HG03439 (cell line): ENCODE measurements at regions not wholly inside any gene's neighbourhood (a gene's known extent, or its start where the extent isn't known, plus 50 kb on each side); places are given as distances from the start of the nearest gene placed in this dataset.

Source experiments
- ATAC-seq: cut with Tn5 transposase; IDR thresholded peaks from one replicate; pipeline ENCODE4 v1.9.1; 2021; ENCODE audit warnings: mild to moderate bottlenecking, moderate library complexity; ENCODE audit not compliant: unreplicated experiment

DNA sequence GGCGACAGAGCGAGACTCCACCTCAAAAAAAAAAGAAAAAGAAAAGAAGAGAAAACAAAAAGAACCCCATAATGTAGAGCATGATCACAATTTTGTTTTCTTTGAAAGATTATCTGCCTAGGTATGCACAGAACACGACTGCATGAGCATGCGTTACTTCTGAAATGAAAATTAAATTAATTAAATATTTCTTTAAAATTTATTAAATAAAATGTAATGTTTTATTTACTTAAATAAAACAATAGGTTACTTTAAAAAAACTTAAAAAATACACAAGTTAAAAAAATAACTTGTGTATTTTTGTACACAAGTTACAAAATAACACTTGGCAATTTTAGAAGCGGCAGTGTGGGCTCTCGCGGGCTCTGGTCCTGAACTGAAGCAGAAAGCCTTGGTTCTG, 107.8 kb downstream of the TFAP2A start:
- ATAC-seq, result no peak

DNA sequence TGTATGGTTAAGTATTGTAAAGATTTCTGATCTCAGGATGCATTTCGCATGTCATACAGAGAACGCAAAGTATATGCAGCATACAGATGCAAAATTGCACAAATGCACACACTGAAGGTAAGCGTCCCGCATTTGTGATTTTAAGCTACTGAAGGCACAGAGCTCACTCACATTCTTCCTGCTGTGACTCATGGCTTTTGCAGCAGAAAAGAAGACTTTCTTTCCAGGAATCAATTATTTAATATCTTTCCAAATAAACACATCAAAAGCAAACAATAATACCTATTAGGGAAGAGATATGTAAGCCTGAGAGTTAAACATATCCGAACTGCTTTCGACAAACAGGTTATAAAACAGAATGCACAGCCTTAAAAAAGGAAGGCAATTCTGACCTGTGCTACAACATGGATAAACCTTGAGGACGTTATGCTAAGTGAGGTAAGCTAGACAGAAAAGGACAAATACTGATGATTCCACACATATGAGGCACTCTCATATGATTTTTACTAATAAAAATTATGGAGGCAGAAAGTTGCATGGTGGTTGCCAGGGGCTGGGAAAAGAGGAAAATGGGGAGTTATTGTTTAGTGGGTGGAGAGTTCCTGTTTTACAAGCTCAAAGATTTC, 109.0 kb downstream of the TFAP2A start:
- ATAC-seq, result no peak

DNA sequence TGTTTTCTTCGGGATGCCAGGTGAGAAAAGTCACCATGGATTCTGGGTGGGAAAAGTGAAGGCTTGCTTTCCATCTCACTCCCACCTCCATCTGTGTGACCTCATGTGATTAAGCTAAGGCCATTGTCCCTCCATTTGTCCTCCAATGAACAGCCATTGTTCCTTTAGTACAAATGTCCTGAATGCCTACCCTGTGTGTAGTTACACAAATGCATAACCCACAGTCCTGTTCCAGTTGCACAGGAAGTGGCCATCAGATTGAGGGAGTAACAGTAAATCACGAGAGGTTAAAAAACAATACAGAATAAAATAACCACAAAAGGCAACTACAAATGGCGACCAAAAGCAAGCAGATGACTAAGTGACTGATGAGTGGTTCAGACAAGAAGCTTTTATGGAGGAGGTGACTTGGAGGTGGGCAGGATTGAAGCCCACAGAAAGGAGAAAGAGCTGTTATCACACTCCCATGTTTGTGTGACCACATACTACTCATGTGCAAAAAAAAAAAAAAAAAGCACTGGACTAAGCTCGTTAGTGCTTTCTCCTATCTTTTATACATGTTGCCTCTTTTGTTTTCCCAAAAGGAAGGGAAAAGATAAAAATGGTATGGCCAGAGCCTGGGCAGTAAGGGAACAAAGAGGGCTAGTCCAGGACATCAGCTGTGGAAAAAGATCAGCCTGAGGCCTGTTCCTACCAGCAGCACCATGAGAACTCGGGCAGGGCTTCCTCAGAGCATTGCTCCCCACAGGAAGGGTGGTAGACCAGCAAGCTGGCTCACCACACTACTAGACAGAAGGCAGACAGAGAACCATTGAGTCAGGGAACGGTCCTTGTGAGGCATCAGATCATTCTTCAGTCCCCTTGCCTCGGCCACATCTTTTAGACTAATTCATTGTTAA, 111.0 kb downstream of the TFAP2A start:
- no peak for ATAC-seq

DNA sequence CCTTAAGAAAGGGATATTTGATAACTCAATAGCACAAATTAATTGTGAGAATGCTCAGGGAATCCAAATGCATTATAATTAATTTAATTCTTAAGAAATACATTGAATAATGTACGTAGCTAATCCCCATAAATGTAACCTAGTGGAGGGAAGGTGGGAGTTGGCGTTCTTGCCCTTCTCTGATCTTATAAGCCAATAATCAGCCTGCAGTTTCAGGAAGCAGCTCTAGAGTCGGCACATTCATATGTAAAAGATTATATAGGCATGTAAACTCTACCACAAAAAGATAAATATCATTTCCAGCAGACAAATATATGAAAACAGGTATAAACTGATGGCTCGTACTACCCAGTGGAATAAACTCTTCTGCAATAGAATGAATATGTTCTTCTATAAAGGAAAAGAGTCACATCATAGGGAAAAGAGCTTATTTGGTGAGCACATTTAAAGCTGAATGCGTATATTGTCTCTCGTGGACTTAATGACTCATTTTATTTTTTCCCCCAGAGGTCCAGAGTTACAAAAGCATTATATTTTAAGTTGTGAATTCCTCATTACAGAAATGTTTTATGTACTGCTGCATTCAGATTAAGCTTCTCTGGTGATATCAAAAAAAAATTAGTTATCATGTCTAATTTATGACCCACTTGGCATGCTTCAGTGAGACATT, 112.2 kb downstream of the TFAP2A start:
- no peak for ATAC-seq

DNA sequence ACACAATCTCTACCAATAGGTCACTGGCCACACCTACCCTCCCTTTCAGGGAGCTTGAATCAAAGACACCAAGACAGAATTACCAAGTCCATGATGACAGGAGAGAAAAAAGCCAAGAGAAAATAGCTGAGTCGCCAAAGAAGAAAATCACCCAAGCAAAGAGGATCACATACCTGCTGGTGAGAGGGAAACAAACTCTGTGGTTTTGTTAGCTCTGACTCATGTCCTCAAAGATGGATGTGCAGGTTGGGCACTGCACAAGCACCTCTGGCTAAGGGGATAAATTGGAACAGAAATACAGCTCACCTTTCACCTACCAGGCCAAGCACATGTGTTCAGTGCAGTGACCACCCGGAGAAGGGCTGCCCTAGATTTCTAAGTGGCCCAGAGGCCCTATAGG, 114.8 kb downstream of the TFAP2A start:
- no peak for ATAC-seq

DNA sequence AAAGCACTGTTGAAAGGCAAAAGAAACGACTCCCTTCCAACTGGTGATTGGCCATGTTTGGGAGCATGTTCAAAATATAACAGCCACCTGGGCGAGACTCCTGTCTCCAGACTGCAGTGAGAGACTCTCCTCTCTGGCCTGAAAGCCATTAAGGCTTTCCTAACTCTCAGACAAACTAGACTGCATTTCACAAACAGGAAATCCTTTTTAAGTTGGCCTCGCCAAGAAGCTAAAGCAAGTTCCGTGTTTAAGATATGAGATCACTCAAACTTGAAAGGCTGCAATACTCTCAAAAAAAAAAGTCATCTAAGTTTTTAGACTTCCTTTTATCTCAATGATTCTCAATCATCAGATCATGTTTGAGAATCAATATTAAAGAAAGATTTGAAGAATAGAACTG, 117.0 kb downstream of the TFAP2A start:
- ATAC-seq, result no peak

DNA sequence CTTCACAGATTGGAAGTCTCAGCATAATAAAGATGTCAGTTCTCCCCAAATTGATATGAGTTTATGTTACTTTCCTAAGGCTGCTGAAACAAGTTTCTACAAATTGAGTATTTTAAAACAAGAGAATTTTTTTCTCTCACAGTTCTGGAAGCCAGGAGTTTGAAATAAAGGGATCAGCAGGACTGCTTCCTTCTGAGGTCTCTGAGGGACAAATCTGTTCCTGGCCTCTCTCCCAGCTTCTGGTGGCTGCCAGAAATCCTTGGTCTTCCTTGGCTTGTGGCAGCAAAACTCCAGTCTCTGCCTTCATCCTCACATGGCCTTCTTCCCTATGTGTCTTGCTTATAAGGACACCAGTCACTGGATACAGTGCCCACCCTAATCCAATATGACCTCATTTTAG, 136.1 kb downstream of the TFAP2A start:
- no peak for ATAC-seq

DNA sequence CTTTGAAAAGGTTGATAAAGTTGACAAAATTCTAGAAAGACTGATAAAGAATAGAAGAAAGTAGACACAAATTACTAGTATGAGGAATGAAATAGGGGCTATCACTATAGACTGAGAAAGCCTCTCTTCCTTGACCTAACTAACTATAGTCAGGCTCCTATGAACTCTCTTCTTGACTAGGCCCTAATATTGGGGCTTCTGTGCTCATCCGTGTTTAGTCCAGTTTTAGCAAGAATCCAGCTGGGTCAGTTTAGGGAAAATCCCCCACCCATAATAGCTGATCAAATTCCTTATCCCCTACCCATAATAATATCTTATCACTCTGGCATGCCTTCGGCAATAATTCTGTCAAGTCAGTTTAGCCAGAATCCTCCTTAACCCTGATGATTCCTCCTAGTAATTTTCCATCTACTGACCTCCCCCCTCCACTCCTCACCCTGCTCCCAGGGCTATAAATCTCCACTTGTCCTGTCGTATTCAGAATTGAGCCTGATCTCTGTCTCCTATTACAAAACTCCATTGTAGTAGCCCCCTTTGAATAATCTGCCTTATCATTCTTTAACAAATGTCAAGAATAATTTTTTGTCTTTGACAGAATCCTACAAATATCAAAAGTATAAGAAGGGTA, 138.1 kb downstream of the TFAP2A start:
- ATAC-seq, result no peak

DNA sequence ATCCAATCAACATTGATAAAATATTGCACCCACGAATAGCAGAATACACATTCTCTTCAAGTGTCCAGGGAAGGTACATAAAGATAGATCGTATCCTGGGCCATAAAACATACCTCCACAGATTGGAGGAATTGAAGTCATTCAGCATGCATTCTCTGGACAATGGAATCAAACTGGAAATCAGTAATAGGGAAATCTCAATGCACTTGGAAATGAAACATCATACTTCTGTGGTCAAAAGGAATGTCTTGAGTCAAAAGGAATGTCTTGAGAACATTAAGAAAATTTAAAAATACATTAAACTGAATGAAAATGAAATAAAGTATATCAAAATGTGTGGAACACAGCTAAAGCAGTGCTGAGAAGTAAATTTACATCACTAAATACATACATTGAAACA, 138.8 kb downstream of the TFAP2A start:
- no peak for ATAC-seq

DNA sequence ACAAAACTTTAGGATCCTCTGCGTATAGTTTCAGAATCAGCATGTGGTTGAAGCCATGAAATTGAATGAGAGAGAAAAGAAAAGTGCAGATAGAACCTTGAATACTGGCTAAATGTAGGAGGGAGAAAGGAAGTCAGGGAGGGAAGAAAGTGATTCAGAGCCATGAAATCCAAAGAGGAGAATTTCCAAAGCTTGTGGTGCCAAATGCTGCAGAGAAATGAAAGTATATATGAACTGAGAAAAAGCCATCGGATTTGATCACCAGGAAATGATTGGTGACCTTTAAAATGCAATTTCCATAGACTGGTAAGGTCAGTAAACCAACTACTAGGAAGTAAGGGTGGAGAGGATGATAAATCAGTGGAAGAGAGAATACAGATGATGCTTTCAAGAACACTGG, 142.3 kb downstream of the TFAP2A start:
- ATAC-seq, result no peak

DNA sequence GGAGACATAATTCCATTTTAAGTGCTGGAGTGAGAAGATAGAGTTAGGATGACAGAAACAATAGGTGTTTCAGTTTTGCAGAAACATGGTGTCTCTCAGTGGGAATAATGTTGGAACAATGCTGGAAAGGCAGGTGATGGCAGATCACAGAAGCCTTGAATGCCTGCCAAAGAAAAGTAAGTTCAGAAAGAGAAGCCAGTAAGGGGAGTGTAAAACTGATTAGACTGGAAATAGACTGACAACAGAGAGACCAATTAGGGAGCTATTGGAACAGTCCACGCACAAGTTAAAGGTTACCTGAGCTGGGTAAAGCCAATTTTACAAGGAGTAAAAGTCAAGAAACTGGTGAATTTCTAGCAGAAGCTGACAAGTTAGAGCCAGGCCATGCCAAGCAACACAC, 142.9 kb downstream of the TFAP2A start:
- no peak for ATAC-seq

DNA sequence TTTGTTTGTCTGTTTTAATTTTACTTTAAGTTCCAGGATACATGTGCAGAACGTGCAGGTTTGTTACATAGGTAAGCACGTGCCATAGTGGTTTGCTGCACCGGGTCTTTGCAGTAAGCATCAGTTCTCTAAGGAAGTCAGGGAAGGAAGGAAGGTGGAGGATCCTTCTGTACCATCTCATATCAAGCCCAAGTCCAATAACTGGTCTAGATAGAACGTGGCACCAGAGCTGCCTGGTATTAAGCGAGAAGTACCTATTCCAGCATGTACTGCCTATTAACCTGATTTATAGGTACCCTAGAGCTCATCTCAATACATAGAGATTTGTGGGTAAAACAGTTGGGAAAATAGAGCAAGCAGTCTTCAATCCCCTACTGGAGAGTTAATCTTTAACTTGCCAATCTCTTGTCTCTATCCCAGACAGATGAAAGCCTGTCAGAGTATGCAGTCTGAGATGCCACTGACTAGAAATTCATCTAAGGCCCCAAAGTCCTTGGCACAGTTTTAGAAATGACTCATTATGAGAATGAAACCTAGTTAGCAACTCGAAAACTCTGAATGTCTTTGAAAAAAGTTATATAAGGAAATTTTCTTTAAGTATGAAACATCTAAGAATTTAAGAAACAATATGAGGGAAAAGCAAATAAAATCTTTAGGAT, 144.9 kb downstream of the TFAP2A start:
- no peak for ATAC-seq

DNA sequence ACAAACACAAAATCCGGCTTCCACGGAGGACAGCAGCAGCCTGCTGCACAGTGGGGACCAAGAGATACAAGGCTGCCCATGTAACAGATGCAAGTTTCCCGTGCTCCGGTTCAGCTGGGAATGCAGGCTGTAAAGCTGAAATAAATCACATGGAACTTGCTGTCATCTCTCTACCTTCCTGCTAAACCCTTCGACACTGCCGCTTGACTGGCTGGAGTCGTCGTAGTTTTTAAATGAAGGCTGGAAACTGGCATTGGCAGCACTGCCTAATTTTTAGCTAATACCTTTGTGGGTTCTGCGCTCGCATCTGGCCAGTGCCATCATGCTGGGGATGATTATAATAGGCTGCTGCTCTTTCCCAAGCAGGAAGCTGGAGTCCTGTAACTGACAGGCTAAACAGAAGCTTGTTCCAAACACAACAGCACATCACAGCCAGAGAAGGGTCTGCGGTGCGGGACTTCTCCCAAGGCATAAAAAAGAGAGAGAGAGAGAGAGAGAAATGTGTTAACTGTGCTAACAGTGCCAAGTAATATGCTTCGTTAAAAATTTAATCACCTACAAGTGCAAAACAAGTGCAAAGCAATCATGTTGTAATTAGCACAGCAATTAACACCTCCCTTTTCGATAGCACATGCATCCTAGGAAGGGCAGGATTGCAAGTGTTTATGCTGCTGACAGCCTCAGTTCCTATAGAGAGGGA, 146.1 kb downstream of the TFAP2A start:
- no peak for ATAC-seq

DNA sequence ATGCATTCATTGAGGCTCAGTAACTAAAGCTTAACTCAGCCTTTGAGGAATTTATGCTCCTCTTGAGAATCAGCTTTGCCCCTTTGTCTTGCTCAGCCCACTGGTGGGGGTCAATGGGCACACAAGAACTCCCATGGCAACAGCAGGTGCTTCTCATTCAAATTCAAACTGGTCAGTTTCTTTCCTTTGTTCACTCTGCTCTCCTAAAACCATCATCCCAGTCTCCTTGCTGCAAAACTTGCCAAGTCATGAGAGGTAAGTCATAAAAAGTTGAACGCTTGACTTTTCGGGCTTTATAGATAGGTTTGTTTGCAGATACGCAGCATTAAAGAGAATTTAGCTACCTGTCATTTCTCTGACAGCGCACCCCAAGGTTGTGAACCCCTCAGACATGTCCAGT, 146.8 kb downstream of the TFAP2A start:
- no peak for ATAC-seq

DNA sequence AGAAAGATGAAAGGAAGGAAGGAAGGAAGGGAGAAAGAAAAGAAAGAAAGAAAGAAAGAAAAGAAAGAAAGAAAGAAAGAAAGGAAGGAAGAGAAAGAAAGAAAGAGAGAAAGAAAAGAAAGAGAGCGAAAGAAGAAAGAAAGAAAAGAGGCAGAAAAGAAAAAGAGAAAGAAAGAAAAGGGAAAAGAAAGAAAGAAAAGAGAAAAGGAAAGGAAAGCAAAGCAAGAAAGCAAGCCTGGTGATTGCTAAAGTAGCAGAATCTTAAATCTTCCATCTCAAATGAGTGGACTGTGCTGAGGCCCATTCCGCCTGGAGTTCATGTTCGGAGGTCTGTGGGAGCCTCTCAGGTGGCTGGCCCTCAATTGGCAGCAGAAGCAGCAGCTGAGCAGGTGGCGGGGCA, 148.4 kb downstream of the TFAP2A start:
- no peak for ATAC-seq

DNA sequence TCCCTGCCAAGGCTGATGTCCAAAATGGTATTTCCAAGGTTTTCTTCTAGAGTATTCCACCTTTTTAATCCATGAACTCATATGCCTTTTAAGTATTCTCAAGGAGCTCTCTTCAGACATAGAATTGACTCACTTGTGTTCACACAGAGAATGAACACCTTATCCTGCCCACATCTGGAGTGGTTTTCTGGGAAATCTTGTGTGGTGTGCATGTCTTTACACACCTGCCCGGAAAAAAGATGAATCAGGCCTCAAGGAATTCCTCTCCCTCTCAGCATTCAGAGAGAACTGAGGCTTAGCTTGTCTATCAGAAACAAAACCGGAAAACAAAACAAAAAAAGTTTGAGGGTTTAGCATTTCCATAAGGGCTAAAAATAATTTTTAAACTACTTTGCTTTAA, 148.8 kb downstream of the TFAP2A start:
- no peak for ATAC-seq

DNA sequence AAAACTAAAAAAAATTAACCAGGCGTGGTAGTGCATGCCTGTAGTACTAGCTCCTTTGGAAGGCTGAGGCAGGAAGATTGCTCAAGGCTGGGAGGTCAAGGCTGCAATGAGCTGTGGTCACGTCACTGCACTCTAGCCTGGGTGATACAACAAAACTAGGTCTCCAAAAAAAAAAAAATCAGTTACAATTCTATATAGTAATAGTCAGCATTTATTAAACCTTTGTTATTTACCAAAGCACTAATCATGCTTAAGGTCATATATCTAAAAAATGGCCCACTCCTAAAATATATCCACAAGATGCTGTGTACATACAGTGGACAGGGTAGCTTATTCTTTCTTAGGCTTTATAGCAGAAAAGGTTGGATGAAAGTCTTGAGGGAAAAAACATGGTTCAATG, 152.4 kb downstream of the TFAP2A start:
- no peak for ATAC-seq

DNA sequence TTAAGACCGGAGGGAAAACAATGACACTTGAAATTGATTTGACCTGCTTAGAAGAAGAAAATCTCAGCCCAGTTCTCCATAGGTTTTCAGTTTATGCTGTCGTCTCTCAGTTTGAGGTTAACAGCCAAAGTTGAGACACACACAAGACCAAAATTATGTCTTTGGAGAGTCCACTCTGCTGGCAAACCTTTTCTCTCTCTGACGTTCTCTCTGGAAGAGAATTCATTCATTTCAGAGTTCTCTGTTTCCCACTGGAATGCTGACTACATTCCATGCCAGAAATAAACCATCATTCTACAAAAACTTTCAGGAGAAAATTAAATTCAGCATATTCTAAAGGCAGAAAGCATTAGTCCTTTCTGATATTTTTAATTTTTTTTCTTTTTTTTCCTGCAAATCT, 155.2 kb downstream of the TFAP2A start:
- no peak for ATAC-seq

DNA sequence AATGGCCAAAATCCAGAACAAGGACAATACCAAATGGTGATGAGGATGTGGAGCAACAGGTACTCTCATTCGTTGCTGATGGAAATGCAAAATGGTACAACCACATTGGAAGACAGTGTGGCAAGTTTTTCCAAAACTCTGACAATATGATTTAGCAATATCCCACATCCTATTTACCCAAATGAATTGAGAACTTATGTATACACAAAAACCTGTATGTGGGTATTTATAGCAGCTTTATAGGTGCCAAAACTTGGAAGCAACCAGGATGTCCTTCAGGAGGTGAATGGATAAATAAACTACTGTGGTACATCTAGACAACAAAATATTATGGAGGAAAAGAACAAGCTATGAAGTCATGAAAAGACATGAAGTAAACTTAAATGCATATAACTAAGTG, 156.5 kb downstream of the TFAP2A start:
- no peak for ATAC-seq

DNA sequence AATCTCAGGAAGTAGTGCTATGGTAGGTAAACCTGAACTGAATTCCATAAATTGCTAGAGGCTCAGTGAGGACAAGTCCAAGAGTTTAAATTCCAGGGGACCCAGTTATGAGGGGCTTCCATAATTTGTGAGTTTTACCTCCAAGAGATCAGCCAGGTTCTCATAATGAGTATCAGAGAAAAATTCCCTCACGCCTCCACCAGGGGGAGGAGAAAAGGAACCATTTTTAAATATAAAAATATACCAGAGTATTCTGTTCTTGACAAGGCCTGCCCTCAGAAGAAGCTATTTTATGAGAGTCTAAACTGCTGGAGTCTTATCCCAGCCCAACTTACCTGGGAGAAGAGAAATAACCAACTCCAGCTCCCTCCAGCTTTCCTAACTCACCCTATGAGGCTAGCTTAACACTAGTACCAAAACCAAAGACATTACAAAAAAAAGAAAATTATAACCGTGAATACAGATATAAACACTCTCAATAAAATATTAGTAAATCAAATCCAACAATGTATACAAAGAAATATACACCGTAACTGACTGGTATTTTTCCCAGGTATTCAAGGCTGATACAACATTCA, 158.7 kb downstream of the TFAP2A start:
- ATAC-seq, result no peak
